NCI-H1694 (cell line): ENCODE measurements at regions not wholly inside any gene's neighbourhood (a gene's known extent, or its start where the extent isn't known, plus 50 kb on each side); places are given as distances from the start of the nearest gene placed in this dataset.
"Not testable (repeated sequence)": the region's sequence is repeated elsewhere in the genome, so short reads cannot be mapped to it uniquely, and the experiment has no call there.

Source experiments
- DNase-seq: peaks from one replicate; lab custom pipeline; 2025; lab: John Stamatoyannopoulos, UW

DNA sequence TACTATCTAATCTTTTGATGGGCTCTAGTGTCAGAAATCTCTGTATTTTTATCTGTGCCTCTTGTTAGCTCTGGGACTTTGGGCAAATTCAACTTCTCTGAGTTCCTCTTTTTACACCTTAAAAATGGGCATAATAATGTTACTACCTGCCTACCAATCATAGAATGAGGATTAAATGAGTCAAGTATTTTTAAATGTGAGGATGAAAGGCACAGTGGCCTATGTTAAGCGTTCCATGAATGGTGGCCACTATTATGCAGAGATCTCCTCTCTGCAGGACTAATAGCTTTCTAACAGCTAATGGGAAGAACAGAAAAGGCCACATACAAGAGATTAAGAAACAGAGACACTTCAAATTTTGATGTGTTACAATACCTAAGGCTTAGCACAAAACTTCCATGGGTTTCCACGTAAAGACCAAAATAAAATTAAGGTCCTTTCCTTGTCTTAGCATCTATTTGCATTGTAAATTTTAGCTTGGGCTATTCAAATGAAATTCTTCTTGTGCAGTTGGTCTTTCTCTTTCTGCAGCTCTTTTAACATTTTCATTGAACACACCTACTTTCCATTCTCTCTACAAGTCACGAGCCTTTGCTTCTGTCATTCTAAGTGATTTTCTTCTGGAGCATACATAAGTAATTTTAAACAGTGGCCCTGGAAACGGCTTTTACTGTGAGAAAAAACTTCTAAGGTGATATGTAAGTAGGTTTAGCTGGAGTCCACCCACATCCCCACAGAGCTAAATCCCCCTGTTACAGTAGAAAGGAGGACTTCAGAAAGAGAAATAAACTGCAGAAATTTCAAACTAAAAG, 117.9 kb upstream of the MED14 start:
- DNase-seq: no peak

GRCh38 chrX:40853816-40854123, 118.4 kb upstream of the MED14 start:
- no peak for DNase-seq

DNA sequence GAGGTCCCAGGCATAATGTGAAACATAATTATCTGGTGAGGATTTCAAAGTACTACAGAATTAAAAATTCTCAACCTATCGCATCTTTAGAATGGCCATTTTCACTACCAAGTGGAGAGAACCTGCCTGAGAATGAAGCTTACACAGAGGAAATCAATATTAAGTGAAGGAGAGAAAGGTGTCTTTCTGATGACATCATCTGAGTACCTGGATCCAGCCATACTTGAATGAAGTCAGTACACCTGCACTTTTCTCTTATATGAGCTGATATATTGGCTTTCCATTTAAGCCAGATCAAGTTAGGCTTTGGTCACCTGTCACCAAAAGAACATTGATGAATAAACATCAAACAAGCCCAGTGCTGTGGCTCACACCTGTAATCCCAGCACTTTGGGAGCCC, 118.9 kb upstream of the MED14 start:
- DNase-seq: no peak

DNA sequence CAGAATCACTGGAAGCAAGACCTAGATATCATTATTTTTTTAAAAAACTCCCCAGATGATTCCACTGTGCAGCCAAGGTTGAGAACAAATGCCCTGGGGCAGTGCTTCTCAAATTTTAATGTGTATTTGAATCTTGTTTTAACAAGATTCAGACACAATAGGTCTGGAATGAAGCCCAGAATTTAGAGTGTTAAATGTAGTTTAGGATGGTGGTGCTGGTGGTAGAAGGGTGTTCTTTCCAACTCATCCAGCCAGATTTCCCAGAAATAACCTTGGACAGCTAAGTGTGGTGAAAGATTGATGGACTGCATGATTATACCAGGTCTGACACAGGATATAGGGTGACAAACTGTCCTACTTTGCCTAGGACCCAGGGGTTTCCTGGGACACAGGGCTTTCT, 120.1 kb upstream of the MED14 start:
- DNase-seq: no peak

- no peak for DNase-seq
These were observed 120.7 kb upstream of the MED14 start for GRCh38 chrX:40855932-40856515.

DNA sequence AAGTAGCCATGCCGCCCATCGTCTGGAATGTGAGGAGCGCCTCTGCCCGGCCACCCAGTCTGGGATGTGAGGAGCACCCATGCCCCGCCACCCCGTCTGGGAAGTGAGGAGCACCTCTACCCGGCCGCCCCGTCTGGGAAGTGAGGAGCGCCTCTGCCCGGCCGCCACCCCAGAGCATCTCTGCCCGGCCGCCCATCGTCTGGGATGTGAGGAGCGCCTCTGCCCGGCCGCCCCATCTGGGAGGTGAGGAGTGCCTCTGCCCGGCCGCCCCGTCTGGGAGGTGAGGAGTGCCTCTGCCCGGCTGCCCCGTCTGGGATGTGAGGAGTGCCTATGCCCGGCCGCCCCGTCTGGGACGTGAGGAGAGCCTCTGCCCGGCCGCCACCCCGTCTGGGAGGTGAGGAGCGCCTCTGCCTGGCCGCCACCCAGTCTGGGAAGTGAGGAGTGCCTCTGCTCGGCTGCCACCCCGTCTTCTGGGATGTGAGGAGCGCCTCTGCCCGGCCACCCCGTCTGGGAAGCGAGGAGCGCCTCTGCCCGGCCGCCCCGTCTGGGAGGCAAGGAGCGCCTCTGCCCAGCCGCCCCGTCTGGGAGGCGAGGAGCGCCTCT, 126.7 kb upstream of the MED14 start:
- DNase-seq: not testable (repeated sequence)

- not testable (repeated sequence) for DNase-seq
These were observed 127.9 kb upstream of the MED14 start for GRCh38 chrX:40863260-40863659.

DNA sequence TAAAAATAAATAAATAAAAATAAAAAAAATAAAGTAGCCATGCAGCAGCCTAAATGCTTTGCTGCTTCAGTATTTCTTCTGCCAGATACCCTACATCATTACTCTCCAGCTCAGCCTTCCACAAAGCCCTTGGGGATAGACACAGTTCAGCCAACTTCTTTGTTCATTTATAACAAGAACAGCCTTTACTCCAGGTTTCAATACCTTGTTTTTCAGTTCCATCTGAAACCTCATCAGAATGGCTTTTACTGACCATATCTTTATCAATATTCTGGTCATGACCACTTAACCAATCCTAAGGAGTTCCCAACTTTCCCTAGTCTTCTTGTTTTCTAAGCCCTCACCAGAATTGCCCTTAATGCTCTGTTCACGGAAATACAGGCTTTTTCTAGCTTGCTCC, 128.3 kb upstream of the MED14 start:
- DNase-seq: no peak

DNA sequence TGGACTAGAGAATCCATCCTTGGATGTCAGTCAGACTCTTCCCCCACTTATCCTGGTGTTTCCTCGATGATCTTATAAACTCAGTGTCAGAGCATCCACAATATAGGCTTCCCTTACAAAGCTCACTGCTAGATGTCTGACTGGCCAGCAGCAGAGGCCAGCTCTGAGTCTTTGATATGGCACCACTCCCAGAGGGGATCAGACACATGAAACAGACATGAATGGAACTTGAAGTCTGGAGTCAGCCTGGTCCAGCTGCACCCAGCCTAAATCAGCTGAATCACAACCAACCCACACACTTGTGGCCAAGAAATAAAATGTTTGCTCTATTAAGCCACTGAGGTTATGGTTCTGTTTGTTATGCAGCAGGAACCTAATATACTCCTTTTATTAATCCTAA, 129.6 kb upstream of the MED14 start:
- DNase-seq: no peak

DNA sequence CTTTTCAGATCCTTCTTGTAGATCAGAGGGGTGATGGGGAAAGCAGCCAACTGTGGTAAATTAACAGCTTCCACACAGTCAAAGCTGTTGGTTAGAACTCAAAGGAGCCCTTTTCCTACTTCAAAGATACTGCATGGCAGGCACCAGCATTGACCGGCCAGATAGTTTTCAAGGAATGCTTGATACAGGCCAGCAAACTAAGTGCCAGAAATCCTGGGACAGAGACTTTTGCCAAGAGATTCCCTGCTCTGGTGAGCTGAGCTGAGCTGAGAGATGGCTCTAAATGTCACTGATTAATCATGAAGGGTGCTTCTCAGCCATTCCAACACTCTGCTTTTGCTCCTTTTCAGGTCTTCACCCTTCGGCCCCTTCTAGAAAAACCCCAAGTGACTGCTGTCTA, 131.6 kb upstream of the MED14 start:
- DNase-seq: no peak

- no peak for DNase-seq
These were observed 132.0 kb upstream of the MED14 start for GRCh38 chrX:40867352-40867751.

- no peak for DNase-seq
These were observed 133.5 kb upstream of the MED14 start for GRCh38 chrX:40868868-40869267.

GRCh38 chrX:40870982-40871381, 135.6 kb upstream of the MED14 start:
- not testable (repeated sequence) for DNase-seq

DNA sequence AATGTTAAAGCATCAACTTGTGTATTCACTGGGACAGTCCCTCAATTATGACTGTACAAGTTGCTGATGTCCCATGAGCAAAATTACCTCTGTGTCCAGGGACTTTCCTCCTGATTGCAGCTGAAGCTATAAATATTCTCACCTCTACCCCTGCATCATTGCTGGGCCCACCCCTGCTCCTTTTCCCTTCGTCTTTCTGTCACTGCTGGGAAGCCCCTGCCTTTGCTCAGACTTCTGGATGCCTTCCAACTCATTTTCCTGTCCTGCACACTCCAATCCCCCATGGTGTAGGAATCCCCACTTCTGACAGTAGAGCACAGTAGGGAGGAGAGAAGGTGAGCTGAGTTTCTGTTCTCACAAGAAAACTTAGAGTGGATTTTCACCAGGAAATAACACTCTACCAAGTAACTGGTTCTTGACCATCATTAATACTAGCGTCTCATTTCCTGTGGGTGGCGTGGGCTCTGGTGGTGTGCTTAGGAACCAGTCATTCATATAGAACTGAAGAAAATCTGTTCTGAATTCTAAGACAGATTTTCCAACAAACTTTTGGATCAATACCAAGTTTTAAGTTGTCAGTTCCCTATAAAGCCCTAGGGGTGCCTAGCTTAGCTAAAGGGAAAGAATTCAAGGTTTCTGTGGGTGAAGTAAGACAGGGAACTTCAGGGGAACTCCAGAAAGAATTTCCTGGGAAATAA, 136.2 kb upstream of the MED14 start:
- no peak for DNase-seq

DNA sequence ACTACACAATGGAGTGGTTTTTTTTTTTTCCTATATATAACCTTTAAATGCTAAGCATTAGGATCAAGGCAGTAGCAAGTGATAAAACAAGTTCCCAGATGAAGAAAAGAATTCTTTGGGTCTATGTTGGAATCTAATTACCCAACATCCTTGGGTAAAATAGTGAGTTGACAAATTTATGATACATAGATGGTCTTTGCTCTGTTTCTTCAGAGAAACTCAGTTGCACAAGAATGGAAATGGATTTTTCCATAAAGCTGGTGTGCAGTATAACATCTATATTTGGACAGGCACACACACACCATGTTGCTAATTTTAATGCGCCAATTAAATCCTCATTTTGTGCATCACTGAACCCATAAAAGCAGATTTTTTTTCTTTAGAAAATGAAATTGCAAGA, 137.0 kb upstream of the MED14 start:
- DNase-seq: no peak

- DNase-seq: no peak
These were observed 140.1 kb upstream of the MED14 start for GRCh38 chrX:40875476-40875875.

- peak; percentile 8 for DNase-seq
These were observed 142.5 kb upstream of the MED14 start for GRCh38 chrX:40877887-40878286.

DNA sequence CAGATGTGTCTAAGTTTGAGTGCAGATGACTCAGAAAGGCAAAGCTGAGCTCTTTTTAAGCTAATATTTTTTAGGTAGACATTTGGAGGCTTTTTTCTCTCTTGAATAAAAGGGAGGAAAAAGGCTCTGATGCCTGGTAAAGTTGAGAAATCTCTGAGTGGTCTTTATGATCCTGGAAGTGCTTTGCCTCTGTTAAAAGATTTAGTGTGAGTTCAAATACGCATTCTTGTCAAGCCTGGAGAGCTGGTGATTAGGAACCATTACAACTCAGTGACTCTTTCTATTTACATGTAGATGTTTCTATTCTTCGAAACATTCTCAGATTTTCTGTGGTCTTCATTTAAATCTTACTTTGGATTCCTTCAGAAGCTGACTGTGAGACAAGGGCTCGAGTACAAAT, 143.4 kb upstream of the MED14 start:
- no peak for DNase-seq

DNA sequence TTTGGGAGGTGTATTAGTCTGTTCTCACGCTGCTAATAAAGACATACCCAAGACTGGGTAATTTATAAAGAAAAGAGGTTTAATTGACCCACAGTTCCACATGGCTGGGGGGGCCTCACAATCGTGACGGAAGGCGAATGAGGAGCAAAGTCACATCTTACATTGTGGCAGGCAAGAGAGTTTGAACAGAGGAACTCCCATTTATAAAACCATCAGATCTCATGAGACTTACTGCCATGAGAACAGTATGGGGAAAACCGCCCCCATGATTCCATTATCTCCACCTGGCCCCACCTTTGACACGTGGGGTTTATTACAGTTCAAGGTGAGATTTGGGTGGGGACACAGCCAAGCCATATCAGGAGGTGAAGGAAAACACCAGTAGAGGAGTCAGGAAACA, 143.8 kb upstream of the MED14 start:
- DNase-seq: not testable (repeated sequence)

- DNase-seq: no peak
These were observed 145.4 kb upstream of the MED14 start for GRCh38 chrX:40880712-40881111.

- no peak for DNase-seq
These were observed 147.8 kb upstream of the MED14 start for GRCh38 chrX:40883021-40883619.

DNA sequence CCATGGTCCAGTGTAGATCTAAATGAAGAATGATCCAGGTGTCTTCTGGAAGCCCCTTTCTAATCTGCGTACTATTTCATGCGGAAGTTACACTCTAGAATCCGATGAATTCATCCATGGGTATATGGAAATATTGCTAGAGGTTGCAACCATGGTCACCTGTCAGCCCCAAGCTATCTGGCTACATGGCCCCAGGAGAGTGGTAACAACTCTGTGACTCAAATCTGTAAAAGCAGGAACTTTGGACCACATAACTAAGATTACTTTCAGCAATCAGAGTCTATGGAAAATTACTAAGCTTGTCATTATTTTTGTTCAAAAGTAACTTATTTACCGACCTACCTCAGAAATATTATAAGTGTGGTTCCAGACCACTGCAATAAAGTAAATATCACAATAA, 150.6 kb upstream of the MED14 start:
- no peak for DNase-seq

- DNase-seq: no peak
These were observed 152.1 kb upstream of the MED14 start for GRCh38 chrX:40887476-40887875.
